Nephron progenitor cell (in vitro differentiated cells): ENCODE measurements at regions not wholly inside any gene's neighbourhood (a gene's known extent, or its start where the extent isn't known, plus 50 kb on each side); places are given as distances from the start of the nearest gene placed in this dataset.

ENCODE experiments used
- DNase-seq: peaks from one replicate; pipeline ENCODE4 v3.0.0; 2021
- H3K27ac Mint-ChIP-seq: 2 replicates; pipeline ENCODE4 v1.8.0; 2021; ENCODE audit warnings: mild to moderate bottlenecking, moderate library complexity, mixed read lengths
- H3K27me3 Mint-ChIP-seq: 2 replicates; pipeline ENCODE4 v1.8.0; 2021; ENCODE audit warnings: mild to moderate bottlenecking, low read depth, mixed read lengths; ENCODE audit not compliant: poor library complexity
- H3K36me3 Mint-ChIP-seq: 2 replicates; pipeline ENCODE4 v1.8.0; 2021; ENCODE audit warnings: low read depth, mixed read lengths
- H3K4me1 Mint-ChIP-seq: 2 replicates; pipeline ENCODE4 v1.8.0; 2021; ENCODE audit warnings: mixed read lengths
- H3K4me3 Mint-ChIP-seq: 2 replicates; pipeline ENCODE4 v1.8.0; 2021; ENCODE audit warnings: mild to moderate bottlenecking, moderate library complexity, mixed read lengths
- H3K9me3 Mint-ChIP-seq: 2 replicates; pipeline ENCODE4 v1.8.0; 2021; ENCODE audit warnings: mild to moderate bottlenecking, moderate library complexity, mixed read lengths
- CTCF ChIP-seq: fragments of 200-600 bp; sonication (generic); IDR thresholded peaks from 2 replicates; pipeline ENCODE4 v1.5.0; 2021; ENCODE audit warnings: antibody characterized with exemption

GRCh38 chr4:101689220-101689619, 101.3 kb upstream of the BANK1 start:
- Mint-ChIP-seq H3K9me3 (no peaks in the 10 kb centered on the region), H3K36me3 (no peaks in the 10 kb centered on the region), H3K4me3 (no peak overlapping the region), H3K4me1 (no peaks in the 10 kb centered on the region), H3K27ac (no peak overlapping the region), H3K27me3 (peaks cover 3% of the 10 kb centered on the region)
- no peak for DNase-seq
- TF ChIP-seq CTCF, result no peak

- H3K9me3 Mint-ChIP-seq, result no peaks in the 10 kb centered on the region
- H3K27ac Mint-ChIP-seq, result no peak overlapping the region
- H3K27me3 Mint-ChIP-seq, result no peaks in the 10 kb centered on the region
- no peak for TF ChIP-seq CTCF
- H3K36me3 Mint-ChIP-seq, result no peaks in the 10 kb centered on the region
- DNase-seq, result no peak
- H3K4me3 Mint-ChIP-seq, result no peak overlapping the region
- H3K4me1 Mint-ChIP-seq, result no peaks in the 10 kb centered on the region
These were observed 105.4 kb upstream of the BANK1 start for GRCh38 chr4:101685126-101685525.

GRCh38 chr4:101682946-101683345, 107.6 kb upstream of the BANK1 start:
- Mint-ChIP-seq H3K4me3 (no peak overlapping the region), H3K27me3 (no peaks in the 10 kb centered on the region), H3K9me3 (no peaks in the 10 kb centered on the region), H3K4me1 (no peaks in the 10 kb centered on the region), H3K27ac (no peak overlapping the region), H3K36me3 (no peaks in the 10 kb centered on the region)
- TF ChIP-seq CTCF, result no peak
- DNase-seq, result no peak

GRCh38 chr4:101678180-101678579, 112.3 kb upstream of the BANK1 start:
- Mint-ChIP-seq H3K4me1 (no peaks in the 10 kb centered on the region), H3K36me3 (no peaks in the 10 kb centered on the region), H3K4me3 (no peak overlapping the region), H3K27me3 (no peaks in the 10 kb centered on the region), H3K27ac (no peak overlapping the region), H3K9me3 (no peaks in the 10 kb centered on the region)
- DNase-seq, result no peak
- TF ChIP-seq CTCF, result no peak

- no peaks in the 10 kb centered on the region for H3K9me3 Mint-ChIP-seq
These were observed 119.6 kb upstream of the BANK1 start for GRCh38 chr4:101670897-101671296.

More at GRCh38 chr4:101670897-101671296, 119.6 kb upstream of the BANK1 start:
- Mint-ChIP-seq H3K4me3 (no peak overlapping the region), H3K4me1 (no peaks in the 10 kb centered on the region), H3K36me3 (no peaks in the 10 kb centered on the region), H3K27ac (no peak overlapping the region), H3K27me3 (no peaks in the 10 kb centered on the region)
- DNase-seq, result no peak
- TF ChIP-seq CTCF, result no peak
